GM23248 (cell line): ENCODE measurements at regions not wholly inside any gene's neighbourhood (a gene's known extent, or its start where the extent isn't known, plus 50 kb on each side); places are given as distances from the start of the nearest gene placed in this dataset.

ENCODE experiments used
- EZH2 ChIP-seq: fragments of 200-600 bp; sonication (generic); IDR thresholded peaks from 2 replicates; pipeline ENCODE4 v1.6.1; 2018; ENCODE audit warnings: antibody characterized with exemption, mild to moderate bottlenecking; ENCODE audit not compliant: insufficient read depth, poor library complexity, severe bottlenecking
- EZH2phosphoT487 ChIP-seq: fragments of 200-600 bp; sonication (generic); IDR thresholded peaks from 2 replicates; pipeline ENCODE4 v1.6.1; 2018; ENCODE audit warnings: antibody characterized with exemption, moderate library complexity, mild to moderate bottlenecking, low read depth; ENCODE audit not compliant: insufficient read depth

- TF ChIP-seq EZH2 (no peak), EZH2phosphoT487 (no peak)
Observed at GRCh38 chr11:109845437-109845836, 247.8 kb upstream of the ZC3H12C start.
